Mesenchymal stem cell (in vitro differentiated cells and primary cell): ENCODE measurements at regions not wholly inside any gene's neighbourhood (a gene's known extent, or its start where the extent isn't known, plus 50 kb on each side); places are given as distances from the start of the nearest gene placed in this dataset.

Source experiments
- DNase-seq: peaks from one replicate; pipeline ENCODE4 v3.0.0-alpha.2; 2013
- H2AFZ ChIP-seq: one replicate; pipeline ENCODE4 v1.6.1; 2013; ENCODE audit warnings: low read depth, mild to moderate bottlenecking, control low read depth, inconsistent platforms, low read length, moderate library complexity
- H2AK5ac ChIP-seq: 2 replicates; pipeline ENCODE4 v1.6.1; 2013; ENCODE audit warnings: low read length, moderate library complexity, mild to moderate bottlenecking, inconsistent platforms; ENCODE audit not compliant: severe bottlenecking
- H2BK120ac ChIP-seq: one replicate; pipeline ENCODE4 v1.6.1; 2013; ENCODE audit warnings: low read depth, mild to moderate bottlenecking, inconsistent platforms, low read length, moderate library complexity
- H2BK12ac ChIP-seq, 2 experiments: one replicate each; pipeline ENCODE4 v1.6.1; 2013; ENCODE audit warnings: inconsistent platforms in 2 of 2, low read length in 2 of 2, mild to moderate bottlenecking in 2 of 2, moderate library complexity in 2 of 2, control low read depth in 1 of 2
- H2BK15ac ChIP-seq: one replicate; pipeline ENCODE4 v1.6.1; 2013; ENCODE audit warnings: mild to moderate bottlenecking, low read depth, inconsistent platforms; ENCODE audit not compliant: poor library complexity, severe bottlenecking
- H2BK5ac ChIP-seq: 2 replicates; pipeline ENCODE4 v1.6.1; 2013; ENCODE audit warnings: low read depth, mild to moderate bottlenecking, low read length, control low read depth, inconsistent platforms; ENCODE audit not compliant: poor library complexity, severe bottlenecking
- H3K14ac ChIP-seq, 2 experiments: one replicate each; pipeline ENCODE4 v1.6.1; 2013; ENCODE audit warnings: inconsistent platforms in 2 of 2, low read length in 2 of 2, control low read depth in 1 of 2, mild to moderate bottlenecking in 1 of 2, moderate library complexity in 1 of 2
- H3K18ac ChIP-seq, 2 experiments: one replicate each; pipeline ENCODE4 v1.6.1; 2013; ENCODE audit warnings: inconsistent platforms in 2 of 2, low read length in 2 of 2, control low read depth in 1 of 2, low read depth in 1 of 2, mild to moderate bottlenecking in 1 of 2
- H3K23ac ChIP-seq, 2 experiments: one replicate each; pipeline ENCODE4 v1.6.1; 2013; ENCODE audit warnings: inconsistent platforms in 2 of 2, low read length in 2 of 2, mild to moderate bottlenecking in 2 of 2, moderate library complexity in 2 of 2, control low read depth in 1 of 2
- H3K27ac ChIP-seq: 2 replicates; pipeline ENCODE4 v1.5.1; 2013; ENCODE audit warnings: mild to moderate bottlenecking, moderate library complexity, low read length, control low read depth, inconsistent platforms; ENCODE audit not compliant: poor library complexity, severe bottlenecking
- H3K27me3 ChIP-seq, 2 experiments: 2 replicates each; pipeline versions ENCODE4 v1.6.1 to v1.7.0; 2013; ENCODE audit warnings: low read length in 2 of 2, mild to moderate bottlenecking in 2 of 2, moderate library complexity in 2 of 2, control low read depth in 1 of 2, inconsistent platforms in 1 of 2; ENCODE audit not compliant: control insufficient read depth in 1 of 2, insufficient read depth in 1 of 2
- H3K36me3 ChIP-seq, 2 experiments: 2 replicates each; pipeline versions ENCODE4 v1.6.1 to v1.7.0; 2013; ENCODE audit warnings: low read length in 2 of 2, control low read depth in 1 of 2, inconsistent platforms in 1 of 2, low read depth in 1 of 2, mild to moderate bottlenecking in 1 of 2; ENCODE audit not compliant: insufficient read depth in 2 of 2, control insufficient read depth in 1 of 2
- H3K4ac ChIP-seq, 2 experiments: one replicate each; pipeline ENCODE4 v1.6.1; 2013; ENCODE audit warnings: inconsistent platforms in 2 of 2, low read length in 2 of 2, mild to moderate bottlenecking in 2 of 2, moderate library complexity in 2 of 2, control low read depth in 1 of 2, low read depth in 1 of 2
- H3K4me1 ChIP-seq: 2 replicates; pipeline ENCODE4 v1.6.1; 2013; ENCODE audit warnings: low read depth, low read length, control low read depth; ENCODE audit not compliant: control insufficient read depth, insufficient read depth
- H3K4me2 ChIP-seq: 2 replicates; pipeline ENCODE4 v1.6.1; 2013; ENCODE audit warnings: low read length, mild to moderate bottlenecking, inconsistent platforms; ENCODE audit not compliant: poor library complexity, severe bottlenecking
- H3K4me3 ChIP-seq, 2 experiments: 2 replicates each; pipeline versions ENCODE4 v1.5.1 to v1.7.0; 2013; ENCODE audit warnings: low read length in 2 of 2, mild to moderate bottlenecking in 2 of 2, control low read depth in 1 of 2, low read depth in 1 of 2; ENCODE audit not compliant: insufficient read depth in 1 of 2
- H3K79me1 ChIP-seq: replicated peaks from 2 replicates; pipeline ENCODE4 v1.6.1; 2013; ENCODE audit warnings: mild to moderate bottlenecking, control low read depth, low read length, inconsistent platforms; ENCODE audit not compliant: poor library complexity, severe bottlenecking
- H3K9ac ChIP-seq: 2 replicates; pipeline ENCODE4 v1.7.0; 2013; ENCODE audit warnings: mild to moderate bottlenecking, low read length, moderate library complexity
- H3K9me3 ChIP-seq: 2 replicates; pipeline ENCODE4 v1.7.0; 2013; ENCODE audit warnings: mild to moderate bottlenecking, low read length; ENCODE audit not compliant: control insufficient read depth
- H4K8ac ChIP-seq: one replicate; pipeline ENCODE4 v1.6.1; 2013; ENCODE audit warnings: inconsistent platforms, mild to moderate bottlenecking, low read length, moderate library complexity
- H4K91ac ChIP-seq: one replicate; pipeline ENCODE4 v1.6.1; 2013; ENCODE audit warnings: mild to moderate bottlenecking, low read length, inconsistent platforms
- WGBS: methylation state at CpG from one replicate; pipeline ENCODE4 v1.1.7; 2013; ENCODE audit warnings: mixed read lengths; 5-methylcytosine and 5-hydroxymethylcytosine counted together

DNA sequence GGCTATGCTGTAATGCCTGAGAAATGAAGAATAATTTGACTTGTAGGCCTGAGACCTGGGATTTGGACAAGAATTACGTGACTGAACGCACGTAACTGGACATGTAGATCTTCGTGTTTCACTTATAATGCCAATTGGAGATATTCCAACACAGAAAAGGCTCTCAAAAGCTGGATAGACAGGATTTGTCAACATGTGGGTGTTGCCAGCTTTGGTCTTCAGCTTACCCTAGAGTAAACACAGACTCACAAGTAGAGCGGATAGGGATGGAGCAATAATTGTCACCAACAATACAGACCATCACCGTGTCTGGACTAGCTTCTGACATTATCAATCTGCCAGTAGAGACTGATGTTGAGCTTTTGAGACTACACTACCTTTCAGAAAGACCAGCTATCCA is 1511.0 kb upstream of the ADGRL3 start:
- WGBS, result 86% methylated on average over 4 of the region's 6 CpGs
- DNase-seq, result no peak
- Histone ChIP-seq H3K18ac (no peak overlapping the region), H2BK5ac (no peak overlapping the region), H3K4me3 (no peak overlapping the region), H4K8ac (no peak overlapping the region), H3K4me2 (no peak overlapping the region), H2BK120ac (no peak overlapping the region), H3K4me1 (no peaks in the 10 kb centered on the region), H3K27me3 (no peaks in the 10 kb centered on the region), H3K9ac (no peak overlapping the region), H2AFZ (no peak overlapping the region), H2BK15ac (no peak overlapping the region), H4K91ac (no peak overlapping the region), H3K23ac (no peak overlapping the region), H3K36me3 (no peaks in the 10 kb centered on the region), H3K9me3 (peaks cover 6% of the 10 kb centered on the region), H3K27ac (no peak overlapping the region), H3K4ac (no peak overlapping the region), H2AK5ac (no peak overlapping the region), H3K79me1 (no peaks in the 10 kb centered on the region), H3K14ac (no peak overlapping the region), H2BK12ac (no peak overlapping the region)

DNA sequence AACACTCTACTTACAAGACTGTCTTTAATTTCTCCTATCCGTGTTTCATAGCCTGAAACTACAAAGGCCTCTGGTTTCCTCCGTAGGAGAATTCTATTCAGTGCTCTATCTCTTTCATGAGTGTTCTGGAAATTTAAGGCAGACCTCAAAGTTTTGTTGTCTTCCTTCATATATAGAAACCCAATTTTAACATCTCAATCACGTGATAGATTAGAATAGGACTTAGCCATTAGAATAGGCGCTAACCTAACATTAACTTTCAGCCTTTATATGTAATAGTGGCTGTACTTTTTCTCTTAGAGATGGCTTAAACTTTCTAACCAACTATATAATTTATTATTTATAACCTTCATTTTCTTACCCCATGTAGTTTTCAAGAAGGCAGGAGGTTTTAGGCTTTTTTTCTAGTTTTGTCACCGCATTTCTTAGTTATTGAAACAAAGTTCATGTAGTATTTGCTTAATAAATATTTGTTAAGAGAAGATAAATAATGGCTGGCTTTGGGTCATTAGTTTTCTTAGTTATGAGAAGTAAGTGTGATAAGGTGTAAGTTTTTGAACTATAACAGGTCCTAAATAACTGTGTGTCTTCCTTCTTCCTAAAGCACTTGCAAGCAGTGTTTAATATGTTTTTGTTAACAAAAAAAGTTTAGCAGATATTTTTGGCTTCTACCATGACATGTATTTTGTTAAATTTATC is 1504.6 kb upstream of the ADGRL3 start:
- no peaks in the 10 kb centered on the region for H3K79me1 ChIP-seq
- H3K14ac ChIP-seq, result no peak overlapping the region
- H2AK5ac ChIP-seq, result no peak overlapping the region
- H2AFZ ChIP-seq, result no peak overlapping the region
- WGBS, result 94% methylated on average over 3 of the region's 5 CpGs
- H3K9ac ChIP-seq, result no peak overlapping the region
- H3K27me3 ChIP-seq, result no peaks in the 10 kb centered on the region
- H2BK120ac ChIP-seq, result no peak overlapping the region
- H4K8ac ChIP-seq, result no peak overlapping the region
- no peak overlapping the region for H3K4me3 ChIP-seq
- H2BK5ac ChIP-seq, result no peak overlapping the region
- no peak overlapping the region for H3K4me2 ChIP-seq
- no peak overlapping the region for H2BK15ac ChIP-seq
- no peak overlapping the region for H3K27ac ChIP-seq
- H3K9me3 ChIP-seq, result no peaks in the 10 kb centered on the region
- no peaks in the 10 kb centered on the region for H3K4me1 ChIP-seq
- no peak overlapping the region for H3K18ac ChIP-seq
- no peak overlapping the region for H3K4ac ChIP-seq
- no peak for DNase-seq
- H4K91ac ChIP-seq, result no peak overlapping the region
- H3K23ac ChIP-seq, result no peak overlapping the region
- H2BK12ac ChIP-seq, result no peak overlapping the region
- H3K36me3 ChIP-seq, result no peaks in the 10 kb centered on the region

DNA sequence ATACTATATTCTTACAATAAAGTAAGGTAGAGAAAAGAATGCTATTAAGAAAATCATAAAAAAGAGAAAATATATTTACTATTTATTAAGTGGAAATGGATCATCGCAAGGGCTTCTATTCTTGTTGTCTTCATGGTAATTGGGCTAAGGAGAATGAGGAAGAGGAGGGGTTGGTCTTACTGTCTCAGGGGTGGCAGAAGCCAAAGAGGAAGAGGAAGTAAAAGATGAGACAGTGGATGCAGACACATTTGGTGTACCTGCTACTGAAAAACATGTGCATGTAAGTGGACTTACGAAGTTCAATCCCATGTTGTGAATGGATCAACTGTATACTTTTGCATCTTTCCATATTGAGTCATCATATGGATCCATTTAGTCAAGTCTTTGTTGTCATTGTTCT is 1502.1 kb upstream of the ADGRL3 start:
- Histone ChIP-seq H3K14ac (no peak overlapping the region), H3K9me3 (no peaks in the 10 kb centered on the region), H2BK15ac (no peak overlapping the region), H3K4me1 (no peaks in the 10 kb centered on the region), H3K9ac (no peak overlapping the region), H4K91ac (no peak overlapping the region), H4K8ac (no peak overlapping the region), H3K27me3 (no peaks in the 10 kb centered on the region), H3K36me3 (no peaks in the 10 kb centered on the region), H3K4me3 (no peak overlapping the region), H3K4me2 (no peak overlapping the region), H2BK120ac (no peak overlapping the region), H2AK5ac (no peak overlapping the region), H3K27ac (no peak overlapping the region), H3K79me1 (no peaks in the 10 kb centered on the region), H3K18ac (no peak overlapping the region), H3K4ac (no peak overlapping the region), H2BK12ac (no peak overlapping the region), H2AFZ (no peak overlapping the region), H2BK5ac (no peak overlapping the region), H3K23ac (no peak overlapping the region)
- DNase-seq, result no peak
- 95% methylated on average over 1 of the region's 2 CpGs for WGBS

GRCh38 chr4:59700651-59701050 is 1499.5 kb upstream of the ADGRL3 start:
- H3K4me3 ChIP-seq, result no peak overlapping the region

More at GRCh38 chr4:59700651-59701050, 1499.5 kb upstream of the ADGRL3 start:
- Histone ChIP-seq H3K9ac (no peak overlapping the region), H3K36me3 (no peaks in the 10 kb centered on the region), H3K18ac (no peak overlapping the region), H4K8ac (no peak overlapping the region), H2AK5ac (no peak overlapping the region), H3K4me2 (no peak overlapping the region), H3K4me1 (no peaks in the 10 kb centered on the region), H2BK15ac (no peak overlapping the region), H2BK5ac (no peak overlapping the region), H3K79me1 (no peaks in the 10 kb centered on the region), H3K9me3 (no peaks in the 10 kb centered on the region), H3K14ac (no peak overlapping the region), H3K23ac (no peak overlapping the region), H3K27ac (no peak overlapping the region), H2AFZ (no peak overlapping the region), H3K27me3 (no peaks in the 10 kb centered on the region), H3K4ac (no peak overlapping the region), H2BK120ac (no peak overlapping the region), H4K91ac (no peak overlapping the region), H2BK12ac (no peak overlapping the region)
- WGBS, result no CpG with 5 or more reads among the region's 2 CpGs
- no peak for DNase-seq
